CD4-positive, CD25-positive, alpha-beta regulatory T cell (primary cell): ENCODE measurements at regions not wholly inside any gene's neighbourhood (a gene's known extent, or its start where the extent isn't known, plus 50 kb on each side); places are given as distances from the start of the nearest gene placed in this dataset.

Experiments
- ATAC-seq, 2 donors: fragments of 150-1000 bp; cut with Tn5 transposase; one replicate each; pipeline ENCODE4 v1.10.0; 2021; ENCODE audit warnings: low read depth in 2 of 2, moderate number of reproducible peaks in 2 of 2, moderate library complexity in 1 of 2
- DNase-seq, 3 donors: peaks; one replicate each; pipeline versions ENCODE4 v3.0.0 to v3.0.0-alpha.2; 2012 to 2022; ENCODE audit warnings: mixed read lengths in 1 of 3
- H3K27ac ChIP-seq: one replicate; pipeline ENCODE4 v1.7.0; 2013; ENCODE audit warnings: mild to moderate bottlenecking, low read length; ENCODE audit not compliant: insufficient read depth, poor library complexity, severe bottlenecking
- H3K27me3 ChIP-seq: one replicate; pipeline ENCODE4 v1.7.0; 2013; ENCODE audit warnings: low read length; ENCODE audit not compliant: control insufficient read depth, insufficient read depth
- H3K36me3 ChIP-seq: one replicate; pipeline ENCODE4 v1.7.0; 2013; ENCODE audit warnings: mild to moderate bottlenecking, low read length, moderate library complexity; ENCODE audit not compliant: control insufficient read depth, insufficient read depth
- H3K4me1 ChIP-seq: 2 replicates; pipeline ENCODE4 v1.7.0; 2013; ENCODE audit warnings: mild to moderate bottlenecking, low read length; ENCODE audit not compliant: insufficient read depth, control insufficient read depth, poor library complexity, severe bottlenecking
- H3K4me3 ChIP-seq: one replicate; pipeline ENCODE4 v1.7.0; 2013; ENCODE audit warnings: low read depth, mild to moderate bottlenecking, low read length, moderate library complexity
- H3K9me3 ChIP-seq, 2 experiments: 1 replicate in 1 of 2; 2 replicates in 1 of 2; pipeline ENCODE4 v1.7.0; 2013; ENCODE audit warnings: low read length in 2 of 2, mild to moderate bottlenecking in 1 of 2, moderate library complexity in 1 of 2; ENCODE audit not compliant: control insufficient read depth in 2 of 2
- H3K27ac Mint-ChIP-seq, 3 donors: one replicate each; pipeline ENCODE4 v1.8.0; 2020 to 2022; ENCODE audit warnings: mild to moderate bottlenecking in 3 of 3, mixed read lengths in 3 of 3, moderate library complexity in 2 of 3
- H3K27me3 Mint-ChIP-seq: one replicate; pipeline ENCODE4 v1.8.0; 2022; ENCODE audit warnings: mild to moderate bottlenecking, mixed read lengths
- H3K36me3 Mint-ChIP-seq: one replicate; pipeline ENCODE4 v1.8.0; 2020; ENCODE audit warnings: mixed read lengths
- H3K4me1 Mint-ChIP-seq, 4 donors: one replicate each; pipeline ENCODE4 v1.8.0; 2020 to 2022; ENCODE audit warnings: mixed read lengths in 4 of 4, mild to moderate bottlenecking in 1 of 4
- H3K4me3 Mint-ChIP-seq, 4 donors: one replicate each; pipeline ENCODE4 v1.8.0; 2020 to 2022; ENCODE audit warnings: mild to moderate bottlenecking in 4 of 4, mixed read lengths in 4 of 4, moderate library complexity in 3 of 4
- H3K9me3 Mint-ChIP-seq, 7 donors: one replicate each; pipeline ENCODE4 v1.8.0; 2020 to 2022; ENCODE audit warnings: mixed read lengths in 7 of 7, mild to moderate bottlenecking in 3 of 7, moderate library complexity in 2 of 7

DNA sequence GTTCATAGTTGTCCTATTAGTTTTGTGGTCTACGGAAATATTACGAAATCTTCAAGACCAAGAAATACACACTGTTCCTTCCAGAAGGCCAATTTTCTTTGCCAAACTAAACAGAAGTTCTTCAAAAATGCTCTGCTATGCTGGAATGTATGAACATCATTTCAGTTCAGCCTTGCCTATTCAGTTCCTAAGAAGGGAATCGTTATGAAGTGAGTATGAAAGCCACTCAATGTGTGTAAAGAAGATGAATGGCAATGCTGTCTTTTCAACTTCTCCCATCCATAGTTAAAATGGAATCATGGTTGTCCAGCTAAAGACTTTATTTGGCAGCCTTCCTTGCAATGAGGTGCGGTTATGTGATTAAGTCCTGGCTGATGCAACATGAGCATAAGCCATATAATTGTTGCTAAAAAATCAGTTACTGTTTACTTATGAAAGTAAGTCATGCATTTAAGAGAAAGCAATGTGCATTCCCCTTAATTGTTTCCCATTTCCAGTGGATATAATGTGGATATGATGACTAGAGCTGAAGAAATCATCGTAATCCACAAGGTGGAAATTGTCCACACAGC, 73.8 kb upstream of the PTPRR start:
- Histone ChIP-seq H3K9me3 (no peaks in the 10 kb centered on the region), H3K27ac (no peak overlapping the region), H3K36me3 (no peaks in the 10 kb centered on the region), H3K4me1 (no peaks in the 10 kb centered on the region), H3K27me3 (no peaks in the 10 kb centered on the region), H3K4me3 (no peak overlapping the region)
- Mint-ChIP-seq H3K36me3 (no peaks in the 10 kb centered on the region), H3K4me1 (no peaks in the 10 kb centered on the region), H3K27ac (no peak overlapping the region), H3K4me3 (no peak overlapping the region), H3K9me3 (peaks cover 0 to 4% (median 2%) of the 10 kb centered on the region in 7 donors), H3K27me3 (no peaks in the 10 kb centered on the region)
- DNase-seq: no peak
- no peak for ATAC-seq

DNA sequence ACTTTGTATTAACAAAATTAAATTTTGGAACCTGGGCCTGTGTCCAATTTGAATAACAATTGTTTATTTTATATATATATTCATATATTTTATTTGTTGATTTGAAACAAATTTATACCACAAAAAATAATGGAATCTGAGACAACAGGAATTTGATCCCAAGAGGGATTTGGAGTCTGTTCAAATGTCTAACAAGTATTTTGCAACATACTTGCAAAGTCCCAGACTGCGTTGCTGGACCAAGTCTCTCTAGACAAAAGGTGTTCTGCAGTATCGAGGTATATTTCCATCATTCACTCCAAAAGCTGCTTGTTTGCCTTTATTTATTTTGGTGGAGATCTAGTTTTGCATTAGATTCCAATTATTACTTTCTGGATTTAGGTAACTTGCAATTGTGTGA, 68.7 kb upstream of the PTPRR start:
- no peak overlapping the region for H3K4me3 Mint-ChIP-seq
- ATAC-seq (no peak), DNase-seq (no peak)
- no peaks in the 10 kb centered on the region for H3K36me3 ChIP-seq
- no peaks in the 10 kb centered on the region for H3K4me1 ChIP-seq
- H3K4me3 ChIP-seq: no peak overlapping the region
- peaks cover 0 to 7% (median 0%) of the 10 kb centered on the region in 7 donors for H3K9me3 Mint-ChIP-seq
- H3K27me3 ChIP-seq: no peaks in the 10 kb centered on the region
- H3K27ac Mint-ChIP-seq: no peak overlapping the region
- no peaks in the 10 kb centered on the region for H3K4me1 Mint-ChIP-seq
- no peaks in the 10 kb centered on the region for H3K9me3 ChIP-seq
- H3K27me3 Mint-ChIP-seq: no peaks in the 10 kb centered on the region
- H3K27ac ChIP-seq: no peak overlapping the region
- H3K36me3 Mint-ChIP-seq: no peaks in the 10 kb centered on the region

DNA sequence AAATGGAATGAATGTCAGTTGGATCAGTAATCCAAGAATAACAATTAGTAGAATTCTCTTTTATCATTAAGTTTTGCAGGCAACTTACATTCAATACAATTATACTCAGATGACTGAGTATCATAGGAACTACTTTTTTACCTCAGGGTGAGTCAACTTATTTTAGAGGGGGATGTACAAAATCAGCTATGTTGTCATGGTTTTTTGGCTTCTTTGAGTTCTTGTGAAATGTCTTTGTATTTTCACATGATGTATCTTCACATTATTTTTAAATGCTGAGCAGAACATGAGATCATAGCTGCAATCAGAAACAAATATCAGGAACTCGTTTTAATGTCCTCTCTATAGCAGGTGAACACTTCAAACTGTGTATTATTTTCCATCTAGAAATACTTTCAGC, 65.3 kb upstream of the PTPRR start:
- no peaks in the 10 kb centered on the region for H3K27me3 Mint-ChIP-seq
- H3K4me3 Mint-ChIP-seq: no peak overlapping the region
- no peak overlapping the region for H3K27ac Mint-ChIP-seq
- Histone ChIP-seq H3K4me3 (no peak overlapping the region), H3K27me3 (no peaks in the 10 kb centered on the region), H3K36me3 (no peaks in the 10 kb centered on the region), H3K4me1 (no peaks in the 10 kb centered on the region), H3K9me3 (no peaks in the 10 kb centered on the region), H3K27ac (no peak overlapping the region)
- DNase-seq: no peak
- H3K36me3 Mint-ChIP-seq: no peaks in the 10 kb centered on the region
- no peak for ATAC-seq
- no peaks in the 10 kb centered on the region for H3K4me1 Mint-ChIP-seq
- peaks cover 0 to 7% (median 1%) of the 10 kb centered on the region in 7 donors for H3K9me3 Mint-ChIP-seq

DNA sequence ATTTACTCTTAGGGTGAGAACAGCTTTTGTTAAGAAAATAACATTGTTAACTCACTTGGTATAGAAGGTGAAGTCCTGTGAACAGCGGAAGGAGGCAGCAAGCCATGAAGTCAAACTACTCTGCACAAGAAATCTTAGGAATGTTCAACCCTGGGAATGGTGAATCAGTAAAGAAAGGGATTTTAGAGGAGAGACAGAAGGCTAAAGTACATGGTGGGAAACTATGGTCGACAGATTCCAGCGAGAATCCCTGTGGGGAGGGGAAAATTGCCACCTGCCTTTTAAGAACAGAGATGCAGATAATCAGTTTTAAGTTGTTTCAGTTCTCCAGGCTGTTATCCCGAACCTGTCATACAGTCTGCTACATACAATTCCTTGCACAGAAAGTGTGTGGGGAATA, 63.2 kb upstream of the PTPRR start:
- Histone ChIP-seq H3K36me3 (no peaks in the 10 kb centered on the region), H3K9me3 (no peaks in the 10 kb centered on the region), H3K4me1 (no peaks in the 10 kb centered on the region), H3K27ac (no peak overlapping the region), H3K4me3 (no peak overlapping the region), H3K27me3 (no peaks in the 10 kb centered on the region)
- no peak for ATAC-seq
- H3K9me3 Mint-ChIP-seq: peaks cover 0 to 5% (median 1%) of the 10 kb centered on the region in 7 donors
- no peaks in the 10 kb centered on the region for H3K36me3 Mint-ChIP-seq
- H3K4me3 Mint-ChIP-seq: no peak overlapping the region
- no peak for DNase-seq
- H3K27me3 Mint-ChIP-seq: no peaks in the 10 kb centered on the region
- no peak overlapping the region for H3K27ac Mint-ChIP-seq
- H3K4me1 Mint-ChIP-seq: no peaks in the 10 kb centered on the region

DNA sequence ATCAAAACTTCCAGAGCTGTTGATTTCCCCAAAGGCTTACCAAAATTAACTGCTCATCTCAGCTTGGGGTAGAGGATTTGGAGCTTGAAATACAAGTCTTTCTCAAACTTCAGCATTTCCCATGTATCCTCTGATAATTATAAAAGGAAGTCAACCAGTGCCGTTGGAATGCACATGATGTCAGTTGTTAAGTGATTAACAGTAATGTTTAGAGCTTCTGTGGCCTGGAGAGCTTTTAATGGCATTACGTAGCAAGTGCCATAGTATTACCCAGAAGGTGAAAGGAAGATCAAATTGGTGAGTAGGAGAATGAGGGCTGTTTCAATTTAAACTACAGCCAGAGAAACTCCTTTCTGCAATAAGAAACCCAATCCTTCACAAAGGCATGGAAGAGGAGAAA, 62.5 kb upstream of the PTPRR start:
- H3K36me3 ChIP-seq: no peaks in the 10 kb centered on the region
- Mint-ChIP-seq H3K36me3 (no peaks in the 10 kb centered on the region), H3K4me3 (no peak overlapping the region), H3K27ac (no peak overlapping the region), H3K4me1 (no peaks in the 10 kb centered on the region), H3K27me3 (no peaks in the 10 kb centered on the region), H3K9me3 (peaks cover 0 to 5% (median 1%) of the 10 kb centered on the region in 7 donors)
- no peaks in the 10 kb centered on the region for H3K9me3 ChIP-seq
- no peaks in the 10 kb centered on the region for H3K4me1 ChIP-seq
- no peak overlapping the region for H3K4me3 ChIP-seq
- DNase-seq (no peak), ATAC-seq (no peak)
- H3K27ac ChIP-seq: no peak overlapping the region
- H3K27me3 ChIP-seq: no peaks in the 10 kb centered on the region

DNA sequence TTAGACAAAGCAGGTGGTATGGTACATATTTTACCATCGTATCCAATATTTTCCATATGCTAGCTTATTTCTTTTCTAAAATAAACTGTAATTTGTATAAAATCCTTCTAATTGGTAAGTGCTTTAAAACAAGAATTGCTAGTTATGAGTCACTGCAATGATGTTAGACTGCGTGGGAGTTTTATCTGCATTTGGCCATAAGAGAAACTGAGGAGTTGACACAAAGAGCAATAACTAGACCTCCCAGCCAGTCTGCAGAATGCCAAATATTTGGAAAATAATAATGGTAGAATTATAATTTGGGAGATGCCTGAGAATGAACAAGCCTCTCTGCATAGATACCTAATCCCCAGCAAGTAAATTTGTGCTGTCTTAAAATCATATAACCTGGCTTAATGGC, 61.7 kb upstream of the PTPRR start:
- peaks cover 0 to 5% (median 2%) of the 10 kb centered on the region in 7 donors for H3K9me3 Mint-ChIP-seq
- no peak overlapping the region for H3K27ac ChIP-seq
- H3K36me3 Mint-ChIP-seq: no peaks in the 10 kb centered on the region
- no peak overlapping the region for H3K27ac Mint-ChIP-seq
- H3K36me3 ChIP-seq: no peaks in the 10 kb centered on the region
- no peaks in the 10 kb centered on the region for H3K27me3 Mint-ChIP-seq
- H3K27me3 ChIP-seq: no peaks in the 10 kb centered on the region
- H3K4me3 Mint-ChIP-seq: no peak overlapping the region
- H3K4me1 Mint-ChIP-seq: no peaks in the 10 kb centered on the region
- no peaks in the 10 kb centered on the region for H3K4me1 ChIP-seq
- ATAC-seq (no peak), DNase-seq (no peak)
- no peaks in the 10 kb centered on the region for H3K9me3 ChIP-seq
- no peak overlapping the region for H3K4me3 ChIP-seq

DNA sequence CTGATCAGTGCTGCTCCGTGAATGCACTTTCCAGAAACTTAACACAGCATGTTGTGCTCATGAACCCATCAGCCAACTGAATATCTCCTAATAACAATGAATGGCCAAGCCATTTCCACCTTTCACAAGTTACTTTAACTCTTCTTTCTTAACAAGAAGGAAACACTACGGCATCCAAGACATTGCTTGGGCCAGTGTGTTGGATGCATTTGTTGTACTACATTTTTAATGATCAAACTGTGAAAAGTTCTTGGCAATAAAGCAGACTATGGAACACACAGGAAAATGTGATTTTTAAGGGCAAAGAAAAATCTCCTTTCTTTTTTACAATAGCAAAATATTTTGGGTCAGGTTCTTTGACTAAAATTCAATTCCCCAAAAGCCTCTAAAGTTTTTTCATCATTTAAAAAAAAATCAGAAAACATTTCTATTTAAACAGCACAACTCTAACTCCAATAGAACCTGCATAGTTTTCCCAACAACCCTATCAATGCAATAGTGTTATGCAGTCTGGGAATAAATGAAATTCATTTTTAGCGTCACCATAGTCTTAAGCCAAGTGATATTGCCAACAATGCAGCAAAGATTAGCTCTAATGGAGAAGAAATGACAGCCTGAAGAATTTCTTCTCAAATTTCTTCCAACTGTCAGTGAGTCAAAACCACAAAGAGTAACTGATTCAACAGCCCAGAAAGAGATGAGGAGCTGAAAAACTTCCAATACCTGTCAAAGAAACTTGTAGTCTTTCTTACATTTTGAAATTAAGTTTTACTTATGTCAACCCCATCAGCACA, 50.7 kb upstream of the PTPRR start:
- Histone ChIP-seq H3K36me3 (no peaks in the 10 kb centered on the region), H3K4me3 (no peak overlapping the region), H3K27me3 (no peaks in the 10 kb centered on the region), H3K9me3 (no peaks in the 10 kb centered on the region), H3K27ac (no peak overlapping the region), H3K4me1 (no peaks in the 10 kb centered on the region)
- DNase-seq (no peak), ATAC-seq (no peak)
- Mint-ChIP-seq H3K27ac (no peak overlapping the region), H3K9me3 (peaks cover 0 to 8% (median 0%) of the 10 kb centered on the region in 7 donors), H3K4me3 (no peak overlapping the region), H3K4me1 (no peaks in the 10 kb centered on the region), H3K27me3 (no peaks in the 10 kb centered on the region), H3K36me3 (no peaks in the 10 kb centered on the region)
